Keratinocyte (primary cell): ENCODE measurements at regions not wholly inside any gene's neighbourhood (a gene's known extent, or its start where the extent isn't known, plus 50 kb on each side); places are given as distances from the start of the nearest gene placed in this dataset.

ENCODE experiments used
- DNase-seq: peaks from one replicate; pipeline ENCODE4 v3.0.0-alpha.2; 2011; ENCODE audit warnings: low read depth, missing footprints, low spot score
- FAIRE-seq: peaks from 2 replicates; lab custom pipeline; 2011; peaks lifted over from hg19 to GRCh38; lab: Jason Lieb, UNC
- H2AFZ ChIP-seq: 2 replicates; pipeline ENCODE4 v1.6.0; 2012; ENCODE audit warnings: low read length, control low read depth, inconsistent platforms; ENCODE audit not compliant: control insufficient read depth
- H3K27ac ChIP-seq: 2 replicates; pipeline ENCODE4 v1.5.1; 2011; ENCODE audit warnings: low read length; ENCODE audit not compliant: control insufficient read depth, insufficient read depth
- H3K27me3 ChIP-seq: 3 replicates; pipeline ENCODE4 v1.6.0; 2011; ENCODE audit warnings: low read length; ENCODE audit not compliant: control insufficient read depth, insufficient read depth; ENCODE audit errors: extremely low read depth
- H3K36me3 ChIP-seq, 2 experiments: 2 replicates in 1 of 2; 3 replicates in 1 of 2; pipeline ENCODE4 v1.5.1; 2011; ENCODE audit warnings: low read length in 2 of 2, mild to moderate bottlenecking in 1 of 2; ENCODE audit not compliant: control insufficient read depth in 2 of 2, insufficient read depth in 2 of 2; ENCODE audit errors: extremely low read depth in 1 of 2
- H3K4me1 ChIP-seq: 3 replicates; pipeline ENCODE4 v1.5.1; 2011; ENCODE audit warnings: low read length; ENCODE audit not compliant: control insufficient read depth, insufficient read depth; ENCODE audit errors: extremely low read depth
- H3K4me2 ChIP-seq: 3 replicates; pipeline ENCODE4 v1.6.0; 2011; ENCODE audit warnings: low read depth, low read length; ENCODE audit not compliant: control insufficient read depth, insufficient read depth; ENCODE audit errors: extremely low read depth
- H3K4me3 ChIP-seq, 3 experiments: fragments of 200-600 bp in 1 of 3; sonication (generic) in 1 of 3; 2 replicates in 2 of 3; 3 replicates in 1 of 3; pipeline ENCODE4 v1.5.1; 2011 to 2016; ENCODE audit warnings: low read length in 3 of 3, mild to moderate bottlenecking in 3 of 3, control low read depth in 2 of 3, inconsistent platforms in 1 of 3, low read depth in 1 of 3, mixed read lengths in 1 of 3, mixed run types in 1 of 3, moderate library complexity in 1 of 3; ENCODE audit not compliant: control insufficient read depth in 2 of 3, insufficient read depth in 2 of 3; ENCODE audit errors: extremely low read depth in 1 of 3
- H3K79me2 ChIP-seq: 2 replicates; pipeline ENCODE4 v1.6.0; 2012; ENCODE audit warnings: low read length; ENCODE audit not compliant: control insufficient read depth, insufficient read depth
- H3K9ac ChIP-seq: 3 replicates; pipeline ENCODE4 v1.6.0; 2011; ENCODE audit warnings: low read length; ENCODE audit not compliant: control insufficient read depth, insufficient read depth; ENCODE audit errors: extremely low read depth
- H3K9me1 ChIP-seq: 3 replicates; pipeline ENCODE4 v1.6.0; 2011; ENCODE audit warnings: low read length; ENCODE audit not compliant: control insufficient read depth, insufficient read depth; ENCODE audit errors: extremely low read depth
- H3K9me3 ChIP-seq: 2 replicates; pipeline ENCODE4 v1.5.1; 2012; ENCODE audit warnings: low read depth, low read length; ENCODE audit not compliant: control insufficient read depth
- H4K20me1 ChIP-seq: 3 replicates; pipeline ENCODE4 v1.6.0; 2011; ENCODE audit warnings: low read length; ENCODE audit not compliant: control insufficient read depth, insufficient read depth; ENCODE audit errors: extremely low read depth
- CTCF ChIP-seq, 3 experiments: IDR thresholded peaks in 1 of 3; conservative IDR thresholded peaks in 1 of 3; optimal IDR thresholded peaks in 1 of 3; 2 replicates in 2 of 3; 3 replicates in 1 of 3; pipeline versions ENCODE3 to v1.5.1; 2011; ENCODE audit warnings: low read length in 3 of 3, mild to moderate bottlenecking in 3 of 3, moderate library complexity in 2 of 3, control low read depth in 1 of 3, inconsistent platforms in 1 of 3; ENCODE audit not compliant: insufficient read depth in 2 of 3; ENCODE audit errors: extremely low read depth in 1 of 3
- EZH2 ChIP-seq: IDR thresholded peaks from one replicate; pipeline ENCODE4 v1.6.1; 2012; ENCODE audit warnings: inconsistent platforms, mild to moderate bottlenecking, low read length, moderate library complexity
- dilution Hi-C: fragments of 300-500 bp; cut with MboI; formaldehyde crosslinking; loops from one replicate; pipeline ENCODE4 v1.7.0; 2020; ENCODE audit warnings: low sequenced_read_pairs; ENCODE audit not compliant: extremely low pct_ligation_motif_present

GRCh38 chr3:191795196-191795595 is 334.2 kb downstream of the PYDC2 start:
- Histone ChIP-seq H3K9me1 (no peaks in the 10 kb centered on the region), H3K9ac (no peak overlapping the region), H3K27ac (no peak overlapping the region), H3K4me2 (no peak overlapping the region), H2AFZ (no peak overlapping the region), H3K79me2 (no peaks in the 10 kb centered on the region), H4K20me1 (no peaks in the 10 kb centered on the region), H3K27me3 (no peaks in the 10 kb centered on the region), H3K4me1 (no peaks in the 10 kb centered on the region), H3K9me3 (no peaks in the 10 kb centered on the region), H3K36me3 (no peaks in the 10 kb centered on the region), H3K4me3 (no peak overlapping the region)
- FAIRE-seq (no peak), DNase-seq (no peak)
- dilution Hi-C loops: no loop called here
- no peak for TF ChIP-seq CTCF (optimal IDR thresholded peaks at IDR 0.05 in 1 of 3, IDR thresholded peaks at IDR 0.05 in 1 of 3, conservative IDR thresholded peaks at IDR 0.05 in 1 of 3; ENCODE audit: extremely low read depth in 1 of 3, insufficient read depth in 2 of 3, low read length in 3 of 3)
- TF ChIP-seq EZH2: no peak

GRCh38 chr3:191797271-191797670 is 336.3 kb downstream of the PYDC2 start:
- no peaks in the 10 kb centered on the region for H3K27me3 ChIP-seq
- no peaks in the 10 kb centered on the region for H4K20me1 ChIP-seq
- no peaks in the 10 kb centered on the region for H3K79me2 ChIP-seq
- no peak overlapping the region for H3K4me3 ChIP-seq
- no peaks in the 10 kb centered on the region for H3K36me3 ChIP-seq
- no peak overlapping the region for H3K4me2 ChIP-seq
- TF ChIP-seq EZH2: no peak
- no peak for TF ChIP-seq CTCF (optimal IDR thresholded peaks at IDR 0.05 in 1 of 3, IDR thresholded peaks at IDR 0.05 in 1 of 3, conservative IDR thresholded peaks at IDR 0.05 in 1 of 3; ENCODE audit: extremely low read depth in 1 of 3, insufficient read depth in 2 of 3, low read length in 3 of 3)
- no peaks in the 10 kb centered on the region for H3K9me3 ChIP-seq
- DNase-seq: no peak
- no peak for FAIRE-seq
- H2AFZ ChIP-seq: no peak overlapping the region
- H3K9ac ChIP-seq: no peak overlapping the region
- no peak overlapping the region for H3K27ac ChIP-seq
- dilution Hi-C loops: no loop called here
- H3K4me1 ChIP-seq: no peaks in the 10 kb centered on the region
- H3K9me1 ChIP-seq: no peaks in the 10 kb centered on the region
